Osteocyte (in vitro differentiated cells): ENCODE measurements at regions not wholly inside any gene's neighbourhood (a gene's known extent, or its start where the extent isn't known, plus 50 kb on each side); places are given as distances from the start of the nearest gene placed in this dataset.

Experiments
- DNase-seq: peaks from one replicate; pipeline ENCODE4 v3.0.0; 2021; ENCODE audit warnings: mixed read lengths; ENCODE audit not compliant: unreplicated experiment; ENCODE audit errors: extremely low spot score
- H3K27ac Mint-ChIP-seq: one replicate; pipeline ENCODE4 v1.8.0; 2021; ENCODE audit warnings: mild to moderate bottlenecking, mixed read lengths; ENCODE audit not compliant: unreplicated experiment
- H3K27me3 Mint-ChIP-seq: one replicate; pipeline ENCODE4 v1.8.0; 2021; ENCODE audit warnings: mixed read lengths; ENCODE audit not compliant: unreplicated experiment
- H3K36me3 Mint-ChIP-seq: one replicate; pipeline ENCODE4 v1.8.0; 2021; ENCODE audit warnings: mixed read lengths; ENCODE audit not compliant: unreplicated experiment
- H3K4me1 Mint-ChIP-seq: one replicate; pipeline ENCODE4 v1.8.0; 2021; ENCODE audit warnings: mixed read lengths; ENCODE audit not compliant: unreplicated experiment
- H3K4me3 Mint-ChIP-seq: one replicate; pipeline ENCODE4 v1.8.0; 2021; ENCODE audit warnings: mild to moderate bottlenecking, moderate library complexity, mixed read lengths; ENCODE audit not compliant: unreplicated experiment
- H3K9me3 Mint-ChIP-seq: one replicate; pipeline ENCODE4 v1.8.0; 2021; ENCODE audit warnings: mixed read lengths; ENCODE audit not compliant: unreplicated experiment
- CTCF ChIP-seq: fragments of 200-600 bp; sonication (generic); IDR thresholded peaks from 2 replicates; pipeline ENCODE4 v1.5.0; 2021; ENCODE audit warnings: antibody characterized with exemption, mild to moderate bottlenecking, moderate library complexity

GRCh38 chr1:232512712-232513111 is 117.2 kb downstream of the SIPA1L2 start:
- DNase-seq: no peak
- Mint-ChIP-seq H3K9me3 (no peaks in the 10 kb centered on the region), H3K36me3 (peaks cover 12% of the 10 kb centered on the region), H3K27me3 (no peaks in the 10 kb centered on the region), H3K4me1 (peaks cover 11% of the 10 kb centered on the region), H3K27ac (no peak overlapping the region), H3K4me3 (no peak overlapping the region)
- no peak for TF ChIP-seq CTCF

- Mint-ChIP-seq H3K4me1 (peaks cover 12% of the 10 kb centered on the region), H3K4me3 (no peak overlapping the region), H3K27me3 (no peaks in the 10 kb centered on the region), H3K36me3 (peaks cover 12% of the 10 kb centered on the region), H3K9me3 (no peaks in the 10 kb centered on the region), H3K27ac (no peak overlapping the region)
- no peak for DNase-seq
- TF ChIP-seq CTCF: no peak
These were observed 118.8 kb downstream of the SIPA1L2 start for GRCh38 chr1:232511172-232511571.

- no peak for TF ChIP-seq CTCF
- no peak for DNase-seq
- H3K27ac Mint-ChIP-seq: no peak overlapping the region
- peaks cover 12% of the 10 kb centered on the region for H3K4me1 Mint-ChIP-seq
- no peak overlapping the region for H3K4me3 Mint-ChIP-seq
- H3K9me3 Mint-ChIP-seq: no peaks in the 10 kb centered on the region
- H3K27me3 Mint-ChIP-seq: no peaks in the 10 kb centered on the region
- H3K36me3 Mint-ChIP-seq: peaks cover 12% of the 10 kb centered on the region
These were observed 119.4 kb downstream of the SIPA1L2 start for GRCh38 chr1:232510367-232511110.

- no peaks in the 10 kb centered on the region for H3K27me3 Mint-ChIP-seq
- no peak for DNase-seq
- H3K27ac Mint-ChIP-seq: no peak overlapping the region
- no peak for TF ChIP-seq CTCF
- no peaks in the 10 kb centered on the region for H3K9me3 Mint-ChIP-seq
- H3K36me3 Mint-ChIP-seq: peaks cover 8% of the 10 kb centered on the region
- H3K4me1 Mint-ChIP-seq: peaks cover 12% of the 10 kb centered on the region
- H3K4me3 Mint-ChIP-seq: no peak overlapping the region
These were observed 120.4 kb downstream of the SIPA1L2 start for GRCh38 chr1:232509570-232509969.

GRCh38 chr1:232508130-232508701 is 121.7 kb downstream of the SIPA1L2 start:
- no peak overlapping the region for H3K27ac Mint-ChIP-seq
- no peak for TF ChIP-seq CTCF
- peaks cover 12% of the 10 kb centered on the region for H3K4me1 Mint-ChIP-seq
- no peaks in the 10 kb centered on the region for H3K27me3 Mint-ChIP-seq
- no peaks in the 10 kb centered on the region for H3K9me3 Mint-ChIP-seq
- no peaks in the 10 kb centered on the region for H3K36me3 Mint-ChIP-seq
- no peak overlapping the region for H3K4me3 Mint-ChIP-seq
- no peak for DNase-seq
